GM12865 (cell line): ENCODE measurements at regions not wholly inside any gene's neighbourhood (a gene's known extent, or its start where the extent isn't known, plus 50 kb on each side); places are given as distances from the start of the nearest gene placed in this dataset.

ENCODE experiments used
- DNase-seq: peaks from one replicate; pipeline ENCODE4 v3.0.0; 2010; ENCODE audit warnings: low read depth
- H3K4me3 ChIP-seq: 2 replicates; pipeline ENCODE4 v1.5.1; 2011; ENCODE audit warnings: mild to moderate bottlenecking, low read depth, low read length, control low read depth
- CTCF ChIP-seq: IDR thresholded peaks from 2 replicates; pipeline ENCODE4 v1.5.1; 2011; ENCODE audit warnings: low read length, control low read depth, low read depth, inconsistent platforms; ENCODE audit not compliant: insufficient read depth; ENCODE audit errors: missing control alignments

DNA sequence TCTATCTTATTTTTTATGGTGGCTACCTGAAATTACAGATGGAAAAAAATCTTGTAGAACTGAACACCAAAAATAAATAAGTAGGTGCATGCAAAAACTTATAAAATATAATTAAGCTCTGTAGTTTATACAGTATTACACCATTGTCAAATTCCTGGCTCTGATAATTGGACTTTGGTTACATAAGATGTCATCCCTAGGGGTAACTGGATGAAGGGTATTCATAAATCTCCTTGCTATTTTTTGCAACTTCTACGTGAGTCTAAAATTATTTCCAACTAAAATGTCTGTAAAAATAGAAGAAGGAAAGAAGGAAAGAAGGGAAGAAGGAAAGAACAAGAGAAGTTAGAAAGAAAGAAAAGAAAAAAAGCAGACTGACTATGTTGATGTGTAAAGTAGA, 716.6 kb downstream of the BCL11B start:
- no peak overlapping the region for H3K4me3 ChIP-seq
- no peak for DNase-seq
- no peak for TF ChIP-seq CTCF

GRCh38 chr14:98564006-98564405, 708.0 kb downstream of the BCL11B start:
- TF ChIP-seq CTCF: no peak
- DNase-seq: no peak

DNA sequence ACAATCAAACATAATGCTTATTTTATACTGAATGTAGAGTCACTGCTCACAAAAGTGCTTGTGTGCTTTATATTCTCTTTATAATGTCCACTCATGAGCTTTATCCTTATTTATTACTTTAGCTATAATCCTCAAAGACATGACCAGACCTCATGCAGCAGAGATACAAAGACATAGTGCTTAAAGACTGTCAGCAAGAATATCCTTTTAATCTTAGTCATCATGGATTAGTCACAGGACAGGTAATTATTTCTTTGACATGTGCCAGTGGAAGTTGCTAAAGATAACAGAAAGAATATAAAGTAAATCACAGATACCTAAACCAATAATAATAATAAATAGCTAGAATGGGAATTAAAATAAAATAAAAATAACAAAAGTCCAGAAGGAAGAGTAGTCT, 707.5 kb downstream of the BCL11B start:
- H3K4me3 ChIP-seq: no peak overlapping the region
- no peak for TF ChIP-seq CTCF
- DNase-seq: no peak

More at GRCh38 chr14:98564006-98564405, 708.0 kb downstream of the BCL11B start:
- H3K4me3 ChIP-seq: no peak overlapping the region

DNA sequence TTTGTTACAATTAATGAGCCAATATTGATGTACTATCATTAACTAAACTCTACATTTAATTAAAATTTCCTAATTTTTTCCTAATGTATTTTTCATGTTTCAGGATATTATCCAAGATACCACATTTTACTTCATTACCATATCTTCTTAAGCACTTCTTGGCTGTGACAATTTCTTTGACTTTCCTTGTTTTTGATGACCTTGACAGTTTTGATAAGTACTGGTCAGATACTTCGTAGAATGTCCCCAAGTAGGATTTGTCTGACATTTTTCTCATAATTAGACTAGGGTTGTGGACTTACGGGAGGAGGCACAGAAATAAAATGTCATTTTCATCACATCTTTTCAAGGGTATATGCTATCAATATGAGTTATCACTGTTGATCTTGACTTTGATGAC, 700.9 kb downstream of the BCL11B start:
- DNase-seq: no peak
- TF ChIP-seq CTCF: no peak
- no peak overlapping the region for H3K4me3 ChIP-seq

- DNase-seq: no peak
- no peak overlapping the region for H3K4me3 ChIP-seq
- no peak for TF ChIP-seq CTCF
Measured at GRCh38 chr14:98573082-98573481, 698.9 kb downstream of the BCL11B start.

- no peak for DNase-seq
- TF ChIP-seq CTCF: no peak
- no peak overlapping the region for H3K4me3 ChIP-seq
Measured at GRCh38 chr14:98576463-98576862, 695.5 kb downstream of the BCL11B start.

DNA sequence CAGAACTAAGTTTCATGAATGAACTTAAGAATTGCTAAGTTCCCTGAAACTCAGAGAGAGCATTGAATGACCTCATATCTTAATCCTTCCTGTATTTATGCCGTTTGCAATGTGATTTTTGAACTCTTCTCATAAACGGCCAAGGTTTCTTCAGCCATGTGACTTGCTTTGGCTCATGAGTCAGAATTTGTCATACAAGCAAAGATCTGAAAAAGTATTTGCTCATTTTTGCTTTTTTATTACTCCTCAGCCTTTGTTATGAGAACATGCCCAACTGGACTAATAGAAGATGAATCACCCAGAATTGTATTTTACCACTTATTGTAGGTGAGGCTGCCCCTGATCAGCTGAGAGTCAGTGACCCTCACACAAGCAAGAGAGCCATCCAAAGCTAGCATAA, 693.8 kb downstream of the BCL11B start:
- TF ChIP-seq CTCF: no peak
- DNase-seq: no peak

More for the DNA sequence above, 693.8 kb downstream of the BCL11B start:
- no peak overlapping the region for H3K4me3 ChIP-seq
